Spleen (tissue), 7 donors: ENCODE measurements at regions not wholly inside any gene's neighbourhood (a gene's known extent, or its start where the extent isn't known, plus 50 kb on each side); places are given as distances from the start of the nearest gene placed in this dataset.

ENCODE experiments used
- POLR2AphosphoS5 ChIP-seq, 3 donors: sonication (generic); formaldehyde crosslinking; IDR thresholded peaks; one replicate each; pipeline ENCODE4 v1.5.1; 2017; ENCODE audit warnings: antibody characterized with exemption in 3 of 3
- TF ChIP-seq, protein P1 (sequence below), 11 experiments: fragments of 200-600 bp in 7 of 11; fragments of 450-650 bp in 4 of 11; sonication (generic) in 4 of 11; IDR thresholded peaks in 8 of 11; conservative IDR thresholded peaks in 3 of 11; 1 replicate in 7 of 11; 2 replicates in 4 of 11; pipeline versions ENCODE4 v1.4.0 to v1.8.0; 2016 to 2021; ENCODE audit warnings: antibody characterized with exemption in 11 of 11, inconsistent platforms in 4 of 11, mild to moderate bottlenecking in 1 of 11
- donor health status: DM: no; HTN: no; CAD: no; lungs with moderate emphysema.
- donor health status: DM: no; HTN: no; CAD: no.
- donor health status: DM: no; HTN: no; CAD: no.

DNA sequence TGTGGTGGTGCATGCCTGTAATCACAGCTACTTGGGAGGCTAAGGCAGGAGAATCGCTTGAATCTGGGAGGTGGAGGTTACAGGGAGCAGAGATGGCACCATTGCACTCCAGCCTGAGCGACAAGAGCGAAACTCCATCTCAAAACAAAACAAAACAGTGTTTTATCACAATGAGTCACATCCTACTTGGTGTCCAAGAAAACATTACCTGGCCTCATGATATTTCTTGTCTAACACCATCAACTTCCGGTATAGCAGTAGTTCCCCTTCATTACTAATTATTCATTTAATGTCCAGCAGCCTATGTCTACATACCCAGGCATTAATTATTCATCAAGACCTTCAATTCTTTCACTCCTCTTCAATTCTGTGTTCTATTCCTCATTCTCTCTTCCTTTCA is 115.5 kb downstream of the CCDC59 start:
- TF ChIP-seq, protein P1, sequence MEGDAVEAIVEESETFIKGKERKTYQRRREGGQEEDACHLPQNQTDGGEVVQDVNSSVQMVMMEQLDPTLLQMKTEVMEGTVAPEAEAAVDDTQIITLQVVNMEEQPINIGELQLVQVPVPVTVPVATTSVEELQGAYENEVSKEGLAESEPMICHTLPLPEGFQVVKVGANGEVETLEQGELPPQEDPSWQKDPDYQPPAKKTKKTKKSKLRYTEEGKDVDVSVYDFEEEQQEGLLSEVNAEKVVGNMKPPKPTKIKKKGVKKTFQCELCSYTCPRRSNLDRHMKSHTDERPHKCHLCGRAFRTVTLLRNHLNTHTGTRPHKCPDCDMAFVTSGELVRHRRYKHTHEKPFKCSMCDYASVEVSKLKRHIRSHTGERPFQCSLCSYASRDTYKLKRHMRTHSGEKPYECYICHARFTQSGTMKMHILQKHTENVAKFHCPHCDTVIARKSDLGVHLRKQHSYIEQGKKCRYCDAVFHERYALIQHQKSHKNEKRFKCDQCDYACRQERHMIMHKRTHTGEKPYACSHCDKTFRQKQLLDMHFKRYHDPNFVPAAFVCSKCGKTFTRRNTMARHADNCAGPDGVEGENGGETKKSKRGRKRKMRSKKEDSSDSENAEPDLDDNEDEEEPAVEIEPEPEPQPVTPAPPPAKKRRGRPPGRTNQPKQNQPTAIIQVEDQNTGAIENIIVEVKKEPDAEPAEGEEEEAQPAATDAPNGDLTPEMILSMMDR (IDR thresholded peaks at IDR 0.05 in 8 of 11, conservative IDR thresholded peaks at IDR 0.05 in 3 of 11), result no peak
- no peak for TF ChIP-seq POLR2AphosphoS5 (IDR thresholded peaks at IDR 0.05)
